Stimulated activated CD8-positive, alpha-beta memory T cell treated with anti-CD3 and anti-CD28 coated beads, Interleukin-12 subunit alpha, Interleukin-12 subunit beta, amount 100 ng/mL, for 1 hour (primary cell): ENCODE measurements at regions not wholly inside any gene's neighbourhood (a gene's known extent, or its start where the extent isn't known, plus 50 kb on each side); places are given as distances from the start of the nearest gene placed in this dataset.

Source experiments
- DNase-seq: peaks from one replicate; pipeline ENCODE4 v3.0.0-alpha.2; 2020; ENCODE audit warnings: low read depth

GRCh38 chr16:72266836-72267235 lies 94.9 kb upstream of the PMFBP1 start:
- DNase-seq, result no peak

- no peak for DNase-seq
Measured at GRCh38 chr16:72264771-72265170, 92.8 kb upstream of the PMFBP1 start.

GRCh38 chr16:72262711-72263110 lies 90.8 kb upstream of the PMFBP1 start:
- DNase-seq, result no peak

GRCh38 chr16:72261127-72261526 lies 89.2 kb upstream of the PMFBP1 start:
- no peak for DNase-seq

- no peak for DNase-seq
Measured at GRCh38 chr16:72256398-72257066, 84.6 kb upstream of the PMFBP1 start.

GRCh38 chr16:72255786-72256185 lies 83.8 kb upstream of the PMFBP1 start:
- no peak for DNase-seq

DNA sequence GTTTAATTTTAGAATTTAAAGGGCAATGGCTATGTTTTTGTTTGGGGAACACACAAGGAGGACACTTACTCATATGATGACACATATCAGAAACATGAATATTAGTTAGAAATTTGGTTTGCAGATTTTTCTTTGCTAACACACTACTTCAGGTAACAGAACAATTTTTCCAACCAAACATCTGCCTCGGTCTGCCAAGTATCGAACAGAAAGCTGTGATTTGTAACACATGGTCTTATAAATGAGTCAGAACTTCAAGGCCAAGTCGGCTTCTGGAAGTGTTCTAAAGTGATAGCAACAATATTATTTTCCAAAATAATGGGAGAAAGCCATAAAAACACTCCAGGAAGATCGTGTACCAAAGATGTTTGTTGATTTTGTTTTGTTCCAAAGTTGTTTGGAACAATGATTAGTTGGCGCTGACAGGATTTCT lies 75.9 kb upstream of the PMFBP1 start:
- DNase-seq, result no peak

DNA sequence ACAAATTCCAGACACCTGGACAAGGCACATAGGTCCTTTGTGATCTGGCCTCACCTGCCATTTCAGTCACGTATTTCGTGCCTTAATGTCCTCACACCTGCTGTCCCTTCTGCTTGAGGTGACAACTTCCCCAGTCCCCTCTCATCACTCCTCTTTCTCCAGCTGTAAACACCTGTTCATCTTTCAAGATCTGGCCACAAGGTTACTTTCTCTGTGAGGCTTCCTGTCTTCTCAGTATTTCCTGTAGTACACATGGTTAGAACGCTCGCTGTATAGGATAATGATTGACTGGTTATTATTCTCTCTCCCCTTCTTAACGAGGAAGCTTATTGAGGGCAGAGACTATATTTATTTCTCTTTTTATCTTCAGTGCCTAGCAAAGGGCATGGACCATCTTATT lies 74.5 kb upstream of the PMFBP1 start:
- DNase-seq, result no peak

- no peak for DNase-seq
Measured at GRCh38 chr16:72244853-72245252, 72.9 kb upstream of the PMFBP1 start.

GRCh38 chr16:72243621-72244020 lies 71.7 kb upstream of the PMFBP1 start:
- no peak for DNase-seq

DNA sequence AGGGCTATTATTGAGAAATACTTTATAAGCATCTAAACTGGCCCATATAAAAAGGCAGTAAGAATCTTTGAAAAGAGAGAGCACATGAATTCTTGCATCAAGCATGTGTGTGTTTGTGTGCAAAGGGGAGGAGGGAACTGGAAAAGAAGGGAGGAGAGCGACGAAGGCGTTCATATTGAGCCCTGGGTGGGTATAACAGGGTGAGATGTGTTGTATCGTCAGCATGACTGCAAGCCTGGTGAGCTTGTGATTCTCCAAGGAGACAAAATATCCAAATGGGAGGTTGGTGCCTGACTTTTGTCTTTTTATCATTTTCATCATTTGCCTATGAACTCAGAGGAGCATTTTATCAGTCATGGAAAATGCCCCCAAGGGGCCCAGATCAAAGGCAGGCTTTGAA lies 70.8 kb upstream of the PMFBP1 start:
- DNase-seq, result no peak

- DNase-seq, result no peak
Measured at GRCh38 chr16:72241930-72242329, 70.0 kb upstream of the PMFBP1 start.

DNA sequence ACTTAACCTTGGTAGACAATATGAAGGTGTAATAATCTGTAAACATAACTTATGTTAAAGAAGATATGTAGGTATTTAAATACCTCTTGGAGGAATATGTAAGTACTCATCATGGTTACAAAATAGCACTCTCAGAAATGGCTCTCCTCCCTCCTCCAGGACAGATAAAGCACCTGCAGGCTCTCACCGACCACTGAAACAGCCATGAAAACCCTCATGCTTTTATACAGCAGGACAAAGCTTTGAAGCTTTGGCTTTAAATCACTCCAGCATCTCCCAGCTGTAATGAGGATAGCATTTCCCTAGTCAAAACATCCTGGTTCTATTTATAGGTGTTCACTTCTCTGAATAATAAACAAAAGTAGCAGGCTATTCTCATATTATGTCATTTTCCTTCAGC lies 69.1 kb upstream of the PMFBP1 start:
- no peak for DNase-seq

GRCh38 chr16:72240466-72240865 lies 68.5 kb upstream of the PMFBP1 start:
- no peak for DNase-seq

GRCh38 chr16:72236866-72237265 lies 64.9 kb upstream of the PMFBP1 start:
- no peak for DNase-seq

DNA sequence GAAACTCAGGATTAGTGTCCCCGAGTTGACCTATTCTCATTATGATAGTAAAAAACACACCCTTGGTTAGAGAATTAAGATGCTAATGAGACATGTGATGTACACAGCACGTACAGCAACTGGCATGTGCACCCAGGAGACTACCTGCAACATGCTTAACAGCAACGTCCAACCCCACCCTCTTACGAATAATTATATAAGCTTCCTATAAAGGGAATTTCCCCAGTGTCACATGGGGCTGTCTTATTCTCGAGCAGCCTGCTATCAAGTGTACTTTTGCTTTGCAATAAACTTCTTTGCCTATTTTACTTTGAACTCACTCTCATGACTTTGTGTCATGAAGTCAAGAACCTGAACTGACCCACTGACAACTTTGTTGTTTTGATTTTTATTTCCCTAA lies 62.4 kb upstream of the PMFBP1 start:
- DNase-seq, result no peak

DNA sequence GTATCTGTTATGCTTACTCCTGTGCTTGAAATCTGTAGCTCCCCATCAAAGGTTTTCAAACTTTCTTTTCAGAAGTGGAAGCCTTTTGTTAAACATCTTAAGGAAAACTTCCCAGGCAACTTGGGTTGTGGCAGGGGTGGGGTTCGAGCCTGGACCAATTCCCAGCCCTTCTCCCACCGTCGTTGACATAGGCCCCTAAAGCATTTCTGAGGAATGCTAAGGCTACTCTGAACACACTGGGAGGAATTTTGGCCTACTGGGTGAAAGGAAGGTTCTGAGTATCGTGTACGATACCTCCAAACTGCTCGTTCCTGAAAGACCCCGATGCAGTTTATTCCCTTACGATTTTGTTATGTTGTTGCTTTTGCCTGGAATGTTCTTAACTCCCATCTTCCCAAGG lies 56.1 kb upstream of the PMFBP1 start:
- DNase-seq, result no peak

DNA sequence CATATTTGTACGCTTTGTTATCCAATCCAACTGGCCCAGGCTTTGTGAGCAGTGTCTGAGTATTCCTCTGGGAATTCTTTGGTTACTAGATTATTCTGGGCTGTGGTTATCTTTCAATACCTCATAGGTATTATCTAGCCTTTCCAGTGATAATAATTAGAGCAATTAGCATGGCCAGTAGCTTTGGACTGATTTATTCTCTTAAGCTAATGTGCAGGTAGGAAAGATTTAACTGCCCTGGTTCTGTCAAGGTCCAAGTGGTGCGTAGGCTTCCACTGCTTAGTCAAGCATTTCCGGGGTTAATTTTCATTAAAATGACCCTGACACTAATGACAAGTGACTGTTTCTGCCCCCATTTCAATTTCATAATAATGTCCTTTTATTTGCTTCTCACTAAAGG lies 54.2 kb upstream of the PMFBP1 start:
- no peak for DNase-seq

DNA sequence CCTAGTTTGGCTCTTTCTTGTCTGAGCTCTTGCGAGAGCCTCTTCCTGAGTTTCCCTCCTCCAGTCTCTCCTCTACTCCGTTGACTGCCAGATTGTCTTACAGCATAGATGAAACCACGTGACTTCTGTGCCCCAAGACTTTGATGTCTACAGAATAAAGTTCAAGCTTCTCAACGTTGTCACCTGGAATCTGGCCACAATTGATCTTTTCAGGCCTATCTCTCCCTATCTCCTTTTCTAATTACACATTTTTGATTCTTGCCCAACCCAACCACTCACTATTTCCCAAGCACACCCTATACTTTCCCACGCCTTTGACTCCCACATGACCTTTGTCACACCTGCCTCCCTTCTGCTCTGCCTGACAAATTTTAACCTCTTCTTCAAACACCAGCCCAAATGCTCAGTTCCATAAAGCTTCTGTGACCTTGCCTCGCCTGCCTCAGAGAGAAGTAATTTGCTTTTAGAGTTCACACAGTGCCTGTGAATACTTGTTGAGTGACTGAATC lies 52.4 kb upstream of the PMFBP1 start:
- DNase-seq, result no peak

DNA sequence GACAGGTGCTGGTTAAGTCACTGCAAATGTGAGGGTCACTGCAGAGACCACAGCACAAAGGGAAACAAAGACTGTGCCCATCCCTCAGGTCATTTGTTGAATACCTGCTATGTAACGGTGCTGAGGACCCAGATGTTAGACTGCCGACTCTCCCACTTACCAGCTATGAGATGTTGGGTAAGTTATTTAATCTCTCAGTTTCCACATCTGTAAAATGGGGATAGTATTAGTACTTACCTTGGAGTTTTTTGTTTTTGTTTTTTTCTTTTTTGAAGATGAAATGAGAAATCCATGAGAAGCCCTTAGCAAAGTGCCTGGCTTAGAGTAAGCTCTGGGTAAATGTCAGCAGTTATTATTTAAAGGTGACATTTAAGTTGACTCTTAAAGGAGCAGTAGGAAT lies 50.5 kb upstream of the PMFBP1 start:
- no peak for DNase-seq
